22Rv1 (cell line): ENCODE measurements at regions not wholly inside any gene's neighbourhood (a gene's known extent, or its start where the extent isn't known, plus 50 kb on each side); places are given as distances from the start of the nearest gene placed in this dataset.

Experiments used
- H3K27ac ChIP-seq: fragments of 450-650 bp; 2 replicates; pipeline ENCODE4 v1.5.1; 2017
- ZFX ChIP-seq: fragments of 450-650 bp; IDR thresholded peaks from 2 replicates; pipeline ENCODE4 v1.6.1; 2017; ENCODE audit warnings: antibody characterized with exemption, borderline replicate concordance
- TF ChIP-seq, protein P1 (sequence below): fragments of 450-650 bp; IDR thresholded peaks from 2 replicates; pipeline ENCODE4 v1.5.1; 2017; ENCODE audit warnings: mild to moderate bottlenecking

DNA sequence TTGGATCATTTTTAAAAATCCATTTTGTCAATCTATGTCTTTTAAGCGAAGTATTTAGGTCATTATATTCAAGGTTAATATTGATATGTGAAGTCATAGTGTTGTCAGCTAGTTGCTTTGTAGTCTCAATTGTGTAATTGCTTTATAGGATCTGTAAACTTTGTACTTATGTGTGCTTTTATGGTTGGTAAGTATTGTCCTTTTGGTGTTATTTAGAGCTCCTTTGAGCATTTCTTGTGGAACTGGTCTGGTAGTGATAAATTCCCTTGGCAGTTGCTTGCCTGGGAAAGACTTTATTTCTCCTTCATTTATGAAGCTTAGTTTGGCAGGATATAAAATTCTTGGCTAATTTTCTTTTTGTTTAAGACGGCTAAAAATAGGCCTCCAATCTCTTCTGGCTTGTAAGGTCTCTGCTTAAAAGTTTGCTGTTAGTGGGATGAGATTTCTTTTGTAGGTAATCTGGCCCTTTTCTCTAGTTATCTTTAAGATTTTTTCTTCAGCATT is 368.8 kb downstream of the SPRY2 start:
- TF ChIP-seq, protein P1, sequence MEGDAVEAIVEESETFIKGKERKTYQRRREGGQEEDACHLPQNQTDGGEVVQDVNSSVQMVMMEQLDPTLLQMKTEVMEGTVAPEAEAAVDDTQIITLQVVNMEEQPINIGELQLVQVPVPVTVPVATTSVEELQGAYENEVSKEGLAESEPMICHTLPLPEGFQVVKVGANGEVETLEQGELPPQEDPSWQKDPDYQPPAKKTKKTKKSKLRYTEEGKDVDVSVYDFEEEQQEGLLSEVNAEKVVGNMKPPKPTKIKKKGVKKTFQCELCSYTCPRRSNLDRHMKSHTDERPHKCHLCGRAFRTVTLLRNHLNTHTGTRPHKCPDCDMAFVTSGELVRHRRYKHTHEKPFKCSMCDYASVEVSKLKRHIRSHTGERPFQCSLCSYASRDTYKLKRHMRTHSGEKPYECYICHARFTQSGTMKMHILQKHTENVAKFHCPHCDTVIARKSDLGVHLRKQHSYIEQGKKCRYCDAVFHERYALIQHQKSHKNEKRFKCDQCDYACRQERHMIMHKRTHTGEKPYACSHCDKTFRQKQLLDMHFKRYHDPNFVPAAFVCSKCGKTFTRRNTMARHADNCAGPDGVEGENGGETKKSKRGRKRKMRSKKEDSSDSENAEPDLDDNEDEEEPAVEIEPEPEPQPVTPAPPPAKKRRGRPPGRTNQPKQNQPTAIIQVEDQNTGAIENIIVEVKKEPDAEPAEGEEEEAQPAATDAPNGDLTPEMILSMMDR = no peak
- no peak for TF ChIP-seq ZFX
- no peak overlapping the region for H3K27ac ChIP-seq

DNA sequence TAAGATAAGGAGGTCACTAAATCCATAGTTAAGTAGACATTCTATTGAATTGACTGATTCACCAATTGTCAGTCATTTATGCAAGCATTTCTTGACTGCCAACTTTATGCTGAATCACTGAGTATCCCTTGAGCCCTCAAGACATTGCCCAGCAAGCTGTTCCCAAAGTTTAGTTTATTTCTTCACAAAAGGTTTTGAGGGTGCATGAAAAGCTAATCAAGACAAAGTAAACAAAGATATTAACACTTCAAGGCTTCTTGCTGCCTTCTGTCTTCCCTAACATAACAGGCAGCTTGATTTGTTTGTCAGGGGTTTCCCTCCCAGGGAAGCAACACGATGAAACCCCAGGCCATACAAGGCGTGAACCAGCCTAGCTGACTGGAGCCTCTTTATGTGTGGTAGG is 374.4 kb downstream of the SPRY2 start:
- H3K27ac ChIP-seq = no peak overlapping the region
- TF ChIP-seq ZFX = no peak
- TF ChIP-seq, protein P1 = no peak

DNA sequence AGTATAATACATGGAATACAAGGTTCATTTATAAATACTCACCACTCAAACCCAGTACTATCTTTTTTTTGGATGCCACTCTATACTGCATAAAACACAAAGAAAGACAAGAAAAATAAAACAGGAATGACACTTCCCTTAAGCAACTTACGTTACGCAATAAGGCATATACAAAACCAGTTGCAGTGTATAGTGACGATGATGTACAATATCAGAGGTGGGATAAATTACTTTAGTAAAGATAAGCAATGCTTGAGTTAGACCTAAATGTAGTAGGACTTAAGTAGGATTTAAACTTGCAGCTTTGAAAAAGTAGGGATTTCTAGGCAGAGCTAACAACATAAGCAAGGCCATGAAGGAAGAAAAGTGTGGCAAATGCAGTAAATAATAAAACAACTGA is 374.9 kb downstream of the SPRY2 start:
- H3K27ac ChIP-seq = no peak overlapping the region

DNA sequence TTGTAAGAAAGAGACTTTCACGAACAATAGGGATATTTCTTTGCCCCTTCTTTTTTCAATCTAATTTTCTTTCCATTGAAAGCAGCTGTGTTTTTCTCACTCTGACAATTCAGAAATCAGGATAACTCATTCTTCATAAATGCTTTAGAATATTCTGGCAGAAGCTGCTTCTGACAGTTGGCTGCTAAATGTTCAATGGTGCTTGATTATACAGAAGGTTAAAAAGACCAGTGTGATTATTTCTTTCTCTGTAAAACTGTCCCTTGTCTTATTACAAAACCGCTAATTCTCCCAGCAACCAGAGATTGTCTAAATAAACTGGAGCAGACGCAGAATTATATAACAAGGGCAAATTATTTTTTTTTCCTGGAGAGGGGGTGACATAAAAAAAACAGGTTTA is 394.4 kb downstream of the SPRY2 start:
- H3K27ac ChIP-seq = no peak overlapping the region
- TF ChIP-seq, protein P1 = no peak
- no peak for TF ChIP-seq ZFX

More for the DNA sequence above, 374.9 kb downstream of the SPRY2 start:
- TF ChIP-seq, protein P1 = no peak
- no peak for TF ChIP-seq ZFX

DNA sequence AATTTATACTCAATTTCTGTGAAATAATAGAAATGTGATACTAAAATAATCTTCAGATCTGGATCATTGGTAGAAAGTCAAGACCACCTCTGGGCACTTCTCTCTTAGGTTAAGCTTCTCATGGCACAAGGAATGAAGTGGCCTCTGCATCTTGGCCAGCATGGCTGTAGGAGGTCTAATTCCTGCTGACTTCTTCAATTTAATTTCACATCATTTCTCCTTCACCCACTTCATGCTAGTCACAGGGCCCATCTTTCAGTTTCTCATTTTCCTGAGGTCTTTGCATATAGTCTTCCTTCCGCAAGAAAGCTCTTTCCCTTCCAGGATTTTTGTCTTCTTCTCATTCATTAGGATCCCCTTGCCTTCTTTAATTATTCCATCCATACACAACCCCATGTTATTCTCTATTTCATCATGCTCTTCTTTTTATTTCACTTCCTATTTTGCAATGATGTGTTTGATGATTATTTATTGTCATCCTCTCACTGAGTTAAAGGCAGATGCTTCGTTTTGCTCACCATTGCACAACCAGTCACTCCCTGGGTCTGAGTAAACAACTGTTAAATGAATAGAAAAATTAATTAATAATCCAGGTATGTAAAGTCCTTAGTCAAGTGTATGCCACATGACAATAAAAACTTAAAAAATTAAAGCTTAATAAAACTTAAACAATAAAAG is 397.4 kb downstream of the SPRY2 start:
- no peak for TF ChIP-seq ZFX
- TF ChIP-seq, protein P1 = no peak
- no peak overlapping the region for H3K27ac ChIP-seq

DNA sequence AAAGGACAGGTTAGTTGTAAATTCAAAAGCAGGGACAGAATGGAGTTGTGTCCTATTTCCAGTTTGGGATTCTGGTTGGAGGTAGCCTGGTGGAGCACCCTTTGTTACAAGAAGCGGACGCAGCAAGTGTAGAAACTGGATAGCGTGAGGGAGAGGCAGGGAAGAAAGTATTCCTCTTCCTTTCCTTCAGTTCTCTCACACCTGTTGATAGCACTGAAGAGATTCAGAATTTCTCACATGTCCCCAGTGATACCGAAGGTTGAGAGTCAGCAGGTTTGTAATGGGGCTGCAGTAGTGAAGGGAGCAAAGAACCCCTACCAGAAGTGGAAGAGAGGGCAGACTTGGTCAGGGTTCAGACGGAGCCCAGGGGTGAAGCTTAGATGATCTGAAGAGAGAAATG is 399.2 kb downstream of the SPRY2 start:
- no peak for TF ChIP-seq ZFX
- TF ChIP-seq, protein P1 = no peak
- H3K27ac ChIP-seq = no peak overlapping the region

DNA sequence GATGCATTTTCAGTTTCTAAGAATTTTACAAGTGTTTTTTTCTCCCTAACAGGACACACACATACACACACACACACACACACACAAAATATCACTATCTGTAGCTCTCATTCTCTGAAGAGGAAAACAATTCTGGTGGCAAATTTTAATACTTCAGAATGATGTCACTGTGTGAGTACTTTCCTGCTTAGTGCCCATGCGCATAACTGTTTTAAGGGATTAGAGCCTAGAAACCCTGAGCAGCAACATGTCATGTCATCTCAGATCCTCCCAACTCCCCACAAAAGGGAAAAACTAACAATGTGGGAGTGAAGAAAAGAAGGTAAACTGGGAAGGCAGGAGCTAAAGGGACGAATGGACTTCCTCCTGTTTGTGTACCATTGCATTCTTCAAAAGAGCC is 401.2 kb downstream of the SPRY2 start:
- no peak overlapping the region for H3K27ac ChIP-seq
- TF ChIP-seq, protein P1 = no peak
- TF ChIP-seq ZFX = no peak
